HCT116 (cell line): ENCODE measurements at regions not wholly inside any gene's neighbourhood (a gene's known extent, or its start where the extent isn't known, plus 50 kb on each side); places are given as distances from the start of the nearest gene placed in this dataset.

Experiments used
- ATAC-seq: fragments of 200-7000 bp; cut with Tn5 transposase; 2 replicates; pipeline ENCODE4 v1.9.1; 2020; ENCODE audit warnings: mild to moderate bottlenecking, moderate library complexity
- BruUV-seq: library from RNA; stranded (reverse); fragments of 400-500 nt; replicated peaks from 2 replicates; lab custom pipeline; 2021; lab: Mats Ljungman, UMichigan
- CTCF ChIA-PET: fragments of 300-600 bp; sonication (Branson Sonifier 250); formaldehyde crosslinking; loops from one replicate; lab custom pipeline; 2021; ENCODE audit warnings: antibody characterized with exemption; lab: Charles Lee
- POLR2A ChIA-PET: fragments of 300-600, 350-600 bp; sonication (Branson Sonifier 250); formaldehyde crosslinking; loops from one replicate; lab custom pipeline; 2021; ENCODE audit warnings: antibody characterized with exemption; lab: Charles Lee
- RAD21 ChIA-PET, 2 experiments: fragments of 300-600 bp; sonication (Branson Sonifier 250); formaldehyde crosslinking; loops; one replicate each; lab custom pipeline; 2023; ENCODE audit warnings: low total read pairs in 2 of 2; ENCODE audit not compliant: uncharacterized antibody in 2 of 2, unreplicated experiment in 2 of 2, low non-redundant PET in 1 of 2; lab: Charles Lee
- DNase-seq: peaks from one replicate; pipeline ENCODE4 v3.0.0-alpha.2; 2010; ENCODE audit warnings: low read depth, low spot score
- H2AFZ ChIP-seq: fragments of 200-600 bp; shearing (Covaris generic), sonication (generic); 2 replicates; pipeline ENCODE4 v1.6.1; 2017; ENCODE audit warnings: low read depth, mixed run types, mixed read lengths, antibody characterized with exemption, low read length; ENCODE audit not compliant: poor library complexity, severe bottlenecking
- H3K27ac ChIP-seq: 2 replicates; pipeline ENCODE4 v1.5.1; 2012; ENCODE audit warnings: low read depth, low read length
- H3K27me3 ChIP-seq: fragments of 200-600 bp; sonication (generic); 2 replicates; pipeline ENCODE4 v1.6.1; 2016; ENCODE audit warnings: mixed run types, low read length, mixed read lengths; ENCODE audit not compliant: insufficient read depth
- H3K36me3 ChIP-seq, 2 experiments: fragments of 200-500 bp in 1 of 2; fragments of 200-600 bp in 1 of 2; sonication (Bioruptor generic) in 1 of 2; sonication (generic) in 1 of 2; 2 replicates each; pipeline versions ENCODE4 v1.5.1 to v1.6.1; 2014 to 2016; ENCODE audit warnings: low read length in 2 of 2, inconsistent platforms in 1 of 2, mixed read lengths in 1 of 2, mixed run types in 1 of 2; ENCODE audit not compliant: insufficient read depth in 2 of 2, control insufficient read depth in 1 of 2
- H3K4me1 ChIP-seq, 2 experiments: fragments of 200-600 bp in 1 of 2; sonication (generic) in 1 of 2; 2 replicates each; pipeline versions ENCODE4 v1.5.1 to v1.6.1; 2012 to 2017; ENCODE audit warnings: low read length in 2 of 2, inconsistent platforms in 1 of 2, mild to moderate bottlenecking in 1 of 2, mixed read lengths in 1 of 2, mixed run types in 1 of 2, moderate library complexity in 1 of 2; ENCODE audit not compliant: insufficient read depth in 2 of 2, control insufficient read depth in 1 of 2
- H3K4me2 ChIP-seq: fragments of 200-600 bp; sonication (generic); 2 replicates; pipeline ENCODE4 v1.6.1; 2017; ENCODE audit warnings: mixed run types, low read length, mixed read lengths
- H3K4me3 ChIP-seq, 2 experiments: fragments of 200-600 bp in 1 of 2; sonication (generic) in 1 of 2; replicated peaks in 1 of 2; 2 replicates each; pipeline ENCODE4 v1.5.1; 2011 to 2016; ENCODE audit warnings: low read length in 2 of 2, control low read depth in 1 of 2, low read depth in 1 of 2, mild to moderate bottlenecking in 1 of 2, mixed read lengths in 1 of 2, mixed run types in 1 of 2
- H3K79me2 ChIP-seq: fragments of 200-600 bp; sonication (generic); 2 replicates; pipeline ENCODE4 v1.6.1; 2017; ENCODE audit warnings: mild to moderate bottlenecking, mixed run types, low read length, moderate library complexity, mixed read lengths; ENCODE audit not compliant: insufficient read depth
- H3K9ac ChIP-seq: fragments of 200-600 bp; sonication (generic); 2 replicates; pipeline ENCODE4 v1.6.1; 2016; ENCODE audit warnings: low read length, mixed read lengths
- H3K9me2 ChIP-seq: fragments of 200-600 bp; sonication (generic), shearing (Covaris generic); 2 replicates; pipeline ENCODE4 v1.6.1; 2017; ENCODE audit warnings: mixed run types, mild to moderate bottlenecking, moderate library complexity; ENCODE audit not compliant: insufficient read depth
- H3K9me3 ChIP-seq, 2 experiments: fragments of 200-500 bp in 1 of 2; fragments of 200-600 bp in 1 of 2; sonication (Bioruptor generic) in 1 of 2; sonication (generic) in 1 of 2; 2 replicates each; pipeline ENCODE4 v1.6.1; 2014 to 2017; ENCODE audit warnings: low read length in 2 of 2, mixed read lengths in 2 of 2, inconsistent platforms in 1 of 2, low read depth in 1 of 2, mild to moderate bottlenecking in 1 of 2, mixed run types in 1 of 2, moderate library complexity in 1 of 2; ENCODE audit not compliant: control insufficient read depth in 1 of 2, insufficient read depth in 1 of 2
- H4K20me1 ChIP-seq: fragments of 200-600 bp; sonication (generic), shearing (Covaris generic); 2 replicates; pipeline ENCODE4 v1.6.1; 2017; ENCODE audit warnings: mixed run types, mild to moderate bottlenecking, moderate library complexity; ENCODE audit not compliant: insufficient read depth
- ATF3 ChIP-seq: IDR thresholded peaks from 2 replicates; pipeline ENCODE4 v1.6.1; 2012
- CBX3 ChIP-seq: IDR thresholded peaks from 2 replicates; pipeline ENCODE4 v1.6.1; 2012; ENCODE audit warnings: low read depth
- CTCF ChIP-seq, 3 experiments: fragments of 200-600 bp in 1 of 3; sonication (generic) in 1 of 3; IDR thresholded peaks in 2 of 3; conservative IDR thresholded peaks in 1 of 3; 2 replicates each; pipeline ENCODE4 v1.5.1; 2012 to 2017; ENCODE audit warnings: low read depth in 2 of 3, low read length in 2 of 3, antibody characterized with exemption in 1 of 3, borderline replicate concordance in 1 of 3, control low read depth in 1 of 3, mild to moderate bottlenecking in 1 of 3, mixed read lengths in 1 of 3, mixed run types in 1 of 3, moderate library complexity in 1 of 3; ENCODE audit not compliant: insufficient read depth in 1 of 3
- EZH2 ChIP-seq: fragments of 200-600 bp; sonication (generic); IDR thresholded peaks from 2 replicates; pipeline ENCODE4 v1.6.1; 2017; ENCODE audit warnings: antibody characterized with exemption, mixed run types
- EZH2phosphoT487 ChIP-seq: fragments of 200-600 bp; IDR thresholded peaks from 2 replicates; pipeline ENCODE4 v1.6.1; 2018; ENCODE audit warnings: antibody characterized with exemption, borderline replicate concordance
- FOSL1 ChIP-seq: IDR thresholded peaks from 2 replicates; pipeline ENCODE4 v1.6.1; 2012; ENCODE audit warnings: low read depth
- MAX ChIP-seq: IDR thresholded peaks from 2 replicates; pipeline ENCODE4 v1.6.1; 2012
- POLR2A ChIP-seq: IDR thresholded peaks from 2 replicates; pipeline ENCODE4 v1.7.0; 2011; ENCODE audit warnings: borderline replicate concordance; ENCODE audit not compliant: insufficient read depth, insufficient read length; ENCODE audit errors: extremely low read depth
- REST ChIP-seq: IDR thresholded peaks from 2 replicates; pipeline ENCODE4 v1.6.1; 2012; ENCODE audit warnings: low read depth
- SIN3A ChIP-seq: IDR thresholded peaks from 2 replicates; pipeline ENCODE4 v1.6.1; 2012; ENCODE audit warnings: low read depth
- SRF ChIP-seq: IDR thresholded peaks from 2 replicates; pipeline ENCODE4 v1.6.1; 2012; ENCODE audit warnings: low read depth
- TCF7L2 ChIP-seq: IDR thresholded peaks from 2 replicates; pipeline ENCODE4 v1.7.0; 2011; ENCODE audit warnings: borderline replicate concordance, inconsistent platforms; ENCODE audit not compliant: insufficient read depth, insufficient read length; ENCODE audit errors: extremely low read depth
- YY1 ChIP-seq: IDR thresholded peaks from 2 replicates; pipeline ENCODE4 v1.6.1; 2011; ENCODE audit warnings: low read length, low read depth, moderate library complexity, mild to moderate bottlenecking; ENCODE audit not compliant: insufficient replicate concordance; ENCODE audit errors: extremely low read depth
- ZFX ChIP-seq: fragments of 450-650 bp; IDR thresholded peaks from 2 replicates; pipeline ENCODE4 v1.6.1; 2017
- ZNF274 ChIP-seq: fragments of 200-500 bp; sonication (Bioruptor generic); IDR thresholded peaks from 2 replicates; pipeline ENCODE4 v1.6.1; 2014; ENCODE audit warnings: mild to moderate bottlenecking, low read depth, low read length, inconsistent platforms
- intact Hi-C: fragments of 100-400 bp; cut with micrococcal nuclease; formaldehyde crosslinking; loops from 2 replicates; pipeline ENCODE4 v1.10.0; 2022

GRCh38 chrX:871626-872025 lies 241.0 kb downstream of the SHOX start:
- Histone ChIP-seq H3K4me3 (no peak overlapping the region), H3K4me1 (no peaks in the 10 kb centered on the region)
- TF ChIP-seq SRF, result no peak
- no peak for TF ChIP-seq MAX
- no peak for TF ChIP-seq EZH2phosphoT487
- no peak for TF ChIP-seq TCF7L2
- TF ChIP-seq POLR2A, result no peak
- no peak for TF ChIP-seq SIN3A
- TF ChIP-seq CBX3, result no peak
- no peak for TF ChIP-seq EZH2
- TF ChIP-seq FOSL1, result no peak
- TF ChIP-seq, all 23 proteins: peak for 0
- no peak overlapping the region for H3K4me2 ChIP-seq
- ChIA-PET RAD21 (no interaction called here), POLR2A (no interaction called here), CTCF (no interaction called here)
- no peaks in the 10 kb centered on the region for H3K79me2 ChIP-seq
- no TSS peak for BruUV-seq
- no peak overlapping the region for H3K9ac ChIP-seq
- intact Hi-C loops, result no loop called here
- no peaks in the 10 kb centered on the region for H3K36me3 ChIP-seq
- no peak overlapping the region for H3K27ac ChIP-seq
- H3K9me3 ChIP-seq, result no peaks in the 10 kb centered on the region
- H4K20me1 ChIP-seq, result no peaks in the 10 kb centered on the region
- no peaks in the 10 kb centered on the region for H3K27me3 ChIP-seq
- H3K9me2 ChIP-seq, result no peaks in the 10 kb centered on the region
- no peak for ATAC-seq
- no peak for DNase-seq
- H2AFZ ChIP-seq, result no peak overlapping the region

- Histone ChIP-seq H3K27me3 (no peaks in the 10 kb centered on the region), H2AFZ (no peak overlapping the region), H4K20me1 (no peaks in the 10 kb centered on the region), H3K27ac (no peak overlapping the region), H3K4me2 (no peak overlapping the region), H3K9me3 (no peaks in the 10 kb centered on the region), H3K9ac (no peak overlapping the region), H3K36me3 (no peaks in the 10 kb centered on the region), H3K4me1 (no peaks in the 10 kb centered on the region), H3K79me2 (no peaks in the 10 kb centered on the region), H3K9me2 (no peaks in the 10 kb centered on the region), H3K4me3 (no peak overlapping the region)
- intact Hi-C loops, result no loop called here
- RAD21 ChIA-PET, result no interaction called here
- no TSS peak for BruUV-seq
- DNase-seq, result no peak
- CTCF ChIA-PET, result no interaction called here
- POLR2A ChIA-PET, result no interaction called here
- no peak for ATAC-seq
- no peak for TF ChIP-seq ATF3
- no peak for TF ChIP-seq CTCF (IDR thresholded peaks at IDR 0.05 in 2 of 3, conservative IDR thresholded peaks at IDR 0.05 in 1 of 3; ENCODE audit: borderline replicate concordance in 1 of 3, insufficient read depth in 1 of 3, low read depth in 2 of 3, low read length in 2 of 3)
- TF ChIP-seq YY1, result no peak
- TF ChIP-seq CBX3, result no peak
- TF ChIP-seq REST, result no peak
- TF ChIP-seq SRF, result no peak
- TF ChIP-seq ZFX, result no peak
- no peak for TF ChIP-seq ZNF274
- TF ChIP-seq SIN3A, result no peak
- no peak for TF ChIP-seq EZH2phosphoT487
- no peak for TF ChIP-seq FOSL1
These were observed 237.5 kb downstream of the SHOX start for GRCh38 chrX:867966-868647.
